BJ (cell line): ENCODE measurements at regions not wholly inside any gene's neighbourhood (a gene's known extent, or its start where the extent isn't known, plus 50 kb on each side); places are given as distances from the start of the nearest gene placed in this dataset.

Experiments used
- CTCF ChIA-PET: fragments of 350-600 bp; formaldehyde crosslinking; extraction: SDS; loops from one replicate; lab custom pipeline; 2021; ENCODE audit warnings: antibody characterized with exemption, inconsistent platforms; lab: Yijun Ruan, JAX
- POLR2A ChIA-PET: fragments of 300-600 bp; sonication (Branson Sonifier 250); formaldehyde crosslinking; extraction: SDS; loops from one replicate; lab custom pipeline; 2021; ENCODE audit warnings: antibody characterized with exemption; lab: Charles Lee
- DNase-seq: peaks from one replicate; pipeline ENCODE4 v3.0.0-alpha.2; 2011; ENCODE audit warnings: low read depth
- H3K27me3 ChIP-seq: 2 replicates; pipeline ENCODE4 v1.6.0; 2011; ENCODE audit warnings: low read length; ENCODE audit not compliant: control insufficient read depth, insufficient read depth
- H3K36me3 ChIP-seq: 2 replicates; pipeline ENCODE4 v1.5.1; 2011; ENCODE audit warnings: low read length; ENCODE audit not compliant: control insufficient read depth, insufficient read depth
- H3K4me3 ChIP-seq: 2 replicates; pipeline ENCODE4 v1.5.1; 2011; ENCODE audit warnings: low read depth, mild to moderate bottlenecking, control low read depth, low read length
- CTCF ChIP-seq: IDR thresholded peaks from 2 replicates; pipeline ENCODE4 v1.5.1; 2011; ENCODE audit warnings: low read depth, mild to moderate bottlenecking, control low read depth, inconsistent platforms, low read length, moderate library complexity; ENCODE audit not compliant: insufficient read depth

- H3K27me3 ChIP-seq = no peaks in the 10 kb centered on the region; the same call in 1 of the 2 replicates
- no peaks in the 10 kb centered on the region for H3K36me3 ChIP-seq
- POLR2A ChIA-PET = no interaction called here
- no peak overlapping the region for H3K4me3 ChIP-seq
- no peak for DNase-seq
- CTCF ChIA-PET = no interaction called here
- no peak for TF ChIP-seq CTCF
Measured at GRCh38 chr2:8319219-8319618, 362.6 kb upstream of the ID2 start.

GRCh38 chr2:8320311-8321066 is 361.4 kb upstream of the ID2 start:
- ChIA-PET CTCF (no interaction called here), POLR2A (no interaction called here)
- Histone ChIP-seq H3K4me3 (no peak overlapping the region), H3K27me3 (no peaks in the 10 kb centered on the region; the same call in 1 of the 2 replicates), H3K36me3 (no peaks in the 10 kb centered on the region)
- TF ChIP-seq CTCF = no peak
- no peak for DNase-seq

GRCh38 chr2:8322634-8323033 is 359.2 kb upstream of the ID2 start:
- DNase-seq = no peak
- no peak for TF ChIP-seq CTCF
- ChIA-PET CTCF (interaction anchor here (0.6 kb wide), 1 partner anchor 960 kb away, joined by 3 read pairs; no protein-coding TSS in a partner anchor), POLR2A (no interaction called here)
- H3K27me3 ChIP-seq = peaks cover 1% of the 10 kb centered on the region
- H3K4me3 ChIP-seq = no peak overlapping the region
- H3K36me3 ChIP-seq = no peaks in the 10 kb centered on the region

GRCh38 chr2:8324164-8324856 is 357.5 kb upstream of the ID2 start:
- TF ChIP-seq CTCF = no peak
- ChIA-PET POLR2A (no interaction called here), CTCF (interaction anchor here (0.5 to 1.2 kb wide), 3 partner anchors 9 to 33 kb away, joined by 3 to 4 read pairs (median 4); no protein-coding TSS in a partner anchor)
- peaks cover 1% of the 10 kb centered on the region for H3K27me3 ChIP-seq
- no peaks in the 10 kb centered on the region for H3K36me3 ChIP-seq
- no peak overlapping the region for H3K4me3 ChIP-seq
- no peak for DNase-seq

GRCh38 chr2:8324901-8325300 is 357.0 kb upstream of the ID2 start:
- no peaks in the 10 kb centered on the region for H3K36me3 ChIP-seq
- ChIA-PET CTCF (interaction anchor here (0.5 to 1.2 kb wide), 4 partner anchors 9 to 345 kb away, joined by 3 to 4 read pairs (median 4); no protein-coding TSS in a partner anchor), POLR2A (no interaction called here)
- H3K27me3 ChIP-seq = peaks cover 1% of the 10 kb centered on the region
- no peak overlapping the region for H3K4me3 ChIP-seq
- no peak for TF ChIP-seq CTCF
- no peak for DNase-seq
